H1 (cell line): ENCODE measurements at regions not wholly inside any gene's neighbourhood (a gene's known extent, or its start where the extent isn't known, plus 50 kb on each side); places are given as distances from the start of the nearest gene placed in this dataset.

Experiments used
- CTCF ChIA-PET: fragments of 300-600 bp; sonication (Branson Sonifier 250); formaldehyde crosslinking; loops from one replicate; lab custom pipeline; 2021; ENCODE audit not compliant: partially characterized antibody; lab: Charles Lee
- POLR2A ChIA-PET: fragments of 300-600 bp; sonication (Branson Sonifier 250); formaldehyde crosslinking; loops from one replicate; lab custom pipeline; 2021; ENCODE audit warnings: inconsistent platforms; ENCODE audit not compliant: partially characterized antibody; lab: Charles Lee
- DNase-seq, 2 experiments: peaks; one replicate each; pipeline versions ENCODE4 v3.0.0 to v3.0.0-alpha.2; 2010 to 2022; ENCODE audit warnings: low spot score in 2 of 2, low read depth in 1 of 2, mixed read lengths in 1 of 2
- FAIRE-seq: peaks from 2 replicates; lab custom pipeline; 2011; peaks lifted over from hg19 to GRCh38; lab: Jason Lieb, UNC
- H2AFZ ChIP-seq: 2 replicates; pipeline ENCODE4 v1.8.1; 2012; ENCODE audit warnings: low read length, inconsistent platforms
- H2AK5ac ChIP-seq: 2 replicates; pipeline ENCODE4 v1.6.1; 2013; ENCODE audit warnings: low read depth, low read length
- H2BK120ac ChIP-seq: replicated peaks from 2 replicates; pipeline ENCODE3; 2013; ENCODE audit warnings: low read depth, low read length, inconsistent platforms
- H2BK12ac ChIP-seq: 2 replicates; pipeline ENCODE4 v1.6.1; 2013; ENCODE audit warnings: low read depth, low read length
- H2BK15ac ChIP-seq: 2 replicates; pipeline ENCODE4 v1.6.1; 2013; ENCODE audit warnings: low read length
- H2BK20ac ChIP-seq: 2 replicates; pipeline ENCODE4 v1.6.1; 2013; ENCODE audit warnings: low read length
- H2BK5ac ChIP-seq: 2 replicates; pipeline ENCODE4 v1.6.1; 2013; ENCODE audit warnings: low read depth, low read length
- H3K14ac ChIP-seq: 2 replicates; pipeline ENCODE4 v1.6.1; 2013; ENCODE audit warnings: inconsistent platforms; ENCODE audit not compliant: insufficient read length
- H3K18ac ChIP-seq: 2 replicates; pipeline ENCODE4 v1.6.1; 2013; ENCODE audit warnings: low read length; ENCODE audit errors: extremely low read depth
- H3K23ac ChIP-seq: 2 replicates; pipeline ENCODE4 v1.6.1; 2013; ENCODE audit warnings: inconsistent platforms; ENCODE audit not compliant: insufficient read length
- H3K23me2 ChIP-seq: 2 replicates; pipeline ENCODE4 v1.6.1; 2013; ENCODE audit warnings: low read depth, low read length
- H3K27ac ChIP-seq: 2 replicates; pipeline ENCODE4 v1.6.1; 2011; ENCODE audit warnings: low read depth, low read length, inconsistent platforms
- H3K27me3 ChIP-seq, 4 experiments: replicated peaks in 1 of 4; 1 replicate in 1 of 4; 2 replicates in 3 of 4; pipeline versions ENCODE4 v1.6.1 to v1.8.1; 2011 to 2013; ENCODE audit warnings: low read length in 3 of 4, mild to moderate bottlenecking in 3 of 4, inconsistent platforms in 2 of 4, mixed read lengths in 2 of 4, moderate library complexity in 1 of 4; ENCODE audit not compliant: control insufficient read depth in 3 of 4, insufficient read depth in 3 of 4; ENCODE audit errors: extremely low read depth in 1 of 4
- H3K36me3 ChIP-seq, 4 experiments: 2 replicates each; pipeline versions ENCODE4 v1.6.1 to v1.8.1; 2011 to 2013; ENCODE audit warnings: mild to moderate bottlenecking in 4 of 4, low read length in 3 of 4, moderate library complexity in 2 of 4, control low read depth in 1 of 4, inconsistent platforms in 1 of 4; ENCODE audit not compliant: insufficient read depth in 4 of 4, control insufficient read depth in 2 of 4
- H3K4ac ChIP-seq: replicated peaks from 2 replicates; pipeline ENCODE3; 2013; ENCODE audit warnings: low read length, low read depth, mixed read lengths, inconsistent platforms; ENCODE audit not compliant: insufficient read length
- H3K4me1 ChIP-seq, 4 experiments: replicated peaks in 1 of 4; 1 replicate in 1 of 4; 2 replicates in 3 of 4; pipeline versions ENCODE4 v1.6.1 to v1.8.1; 2011 to 2013; ENCODE audit warnings: low read length in 3 of 4, inconsistent platforms in 2 of 4, mixed read lengths in 1 of 4; ENCODE audit not compliant: insufficient read depth in 4 of 4, control insufficient read depth in 3 of 4
- H3K4me2 ChIP-seq, 2 experiments: 2 replicates each; pipeline versions ENCODE4 v1.6.1 to v1.8.1; 2011 to 2013; ENCODE audit warnings: low read depth in 2 of 2, low read length in 2 of 2, control low read depth in 1 of 2, inconsistent platforms in 1 of 2, mild to moderate bottlenecking in 1 of 2; ENCODE audit not compliant: insufficient read depth in 1 of 2
- H3K4me3 ChIP-seq, 4 experiments: fragments of 200-600, 300-600 bp in 1 of 4; sonication (generic), shearing (Covaris generic), sonication (Bioruptor Twin) in 1 of 4; 2 replicates each; pipeline versions ENCODE4 v1.5.1 to v1.8.1; 2011 to 2016; ENCODE audit warnings: low read length in 4 of 4, low read depth in 3 of 4, control low read depth in 2 of 4, inconsistent platforms in 2 of 4, mild to moderate bottlenecking in 2 of 4, mixed read lengths in 1 of 4, moderate library complexity in 1 of 4; ENCODE audit not compliant: insufficient read depth in 2 of 4; ENCODE audit errors: extremely low read depth in 1 of 4
- H3K56ac ChIP-seq: replicated peaks from 2 replicates; pipeline ENCODE3; 2013; ENCODE audit warnings: low read depth, mild to moderate bottlenecking, mixed read lengths, low read length, inconsistent platforms; ENCODE audit not compliant: insufficient read length
- H3K79me1 ChIP-seq: 2 replicates; pipeline ENCODE4 v1.6.1; 2013; ENCODE audit warnings: low read depth, low read length, control low read depth
- H3K79me2 ChIP-seq, 2 experiments: 2 replicates each; pipeline versions ENCODE4 v1.6.1 to v1.8.1; 2012 to 2013; ENCODE audit warnings: low read length in 2 of 2, mild to moderate bottlenecking in 2 of 2, inconsistent platforms in 1 of 2; ENCODE audit not compliant: insufficient read depth in 2 of 2, control insufficient read depth in 1 of 2
- H3K9ac ChIP-seq, 4 experiments: replicated peaks in 1 of 4; 1 replicate in 1 of 4; 2 replicates in 3 of 4; pipeline versions ENCODE4 v1.6.1 to v1.8.1; 2011 to 2013; ENCODE audit warnings: low read depth in 3 of 4, low read length in 3 of 4, control low read depth in 2 of 4, mild to moderate bottlenecking in 2 of 4, moderate library complexity in 2 of 4, inconsistent platforms in 1 of 4; ENCODE audit errors: extremely low read depth in 1 of 4
- H3K9me3 ChIP-seq, 2 experiments: 2 replicates each; pipeline versions ENCODE4 v1.6.1 to v1.8.1; 2012 to 2013; ENCODE audit warnings: mild to moderate bottlenecking in 2 of 2, moderate library complexity in 2 of 2, control low read depth in 1 of 2, inconsistent platforms in 1 of 2, low read depth in 1 of 2, low read length in 1 of 2, mixed read lengths in 1 of 2; ENCODE audit not compliant: insufficient read depth in 2 of 2
- H4K20me1 ChIP-seq, 2 experiments: replicated peaks in 1 of 2; 2 replicates each; pipeline versions ENCODE3 to v1.8.1; 2011 to 2013; ENCODE audit warnings: inconsistent platforms in 2 of 2, low read length in 2 of 2, mild to moderate bottlenecking in 1 of 2; ENCODE audit not compliant: insufficient read depth in 2 of 2, control insufficient read depth in 1 of 2
- H4K5ac ChIP-seq: 2 replicates; pipeline ENCODE4 v1.6.1; 2013; ENCODE audit warnings: low read length, low read depth, mixed read lengths, inconsistent platforms; ENCODE audit not compliant: insufficient read length
- H4K8ac ChIP-seq: 2 replicates; pipeline ENCODE4 v1.8.0; 2013; ENCODE audit warnings: mild to moderate bottlenecking, moderate library complexity, low read length, inconsistent platforms; ENCODE audit not compliant: insufficient read depth; ENCODE audit errors: extremely low read depth
- H4K91ac ChIP-seq: replicated peaks from 2 replicates; pipeline ENCODE3; 2013; ENCODE audit warnings: low read length, mixed read lengths, inconsistent platforms; ENCODE audit not compliant: insufficient read length
- CBX5 ChIP-seq: fragments of 300-800, 300-1000 bp; sonication (generic); IDR thresholded peaks from 2 replicates; pipeline ENCODE4 v1.7.1; 2016; ENCODE audit warnings: antibody characterized with exemption, low read length, low read depth
- CEBPB ChIP-seq: IDR thresholded peaks from 2 replicates; pipeline ENCODE4 v1.6.1; 2012; ENCODE audit warnings: low read depth, low read length
- CHD2 ChIP-seq: IDR thresholded peaks from 2 replicates; pipeline ENCODE4 v1.6.1; 2012; ENCODE audit warnings: low read length, improper control_type of control experiment
- SIN3A ChIP-seq, 2 experiments: IDR thresholded peaks in 1 of 2; conservative IDR thresholded peaks in 1 of 2; 2 replicates each; pipeline ENCODE4 v1.6.1; 2011 to 2012; ENCODE audit warnings: low read length in 2 of 2, improper control_type of control experiment in 1 of 2, low read depth in 1 of 2, mild to moderate bottlenecking in 1 of 2
- TBP ChIP-seq: IDR thresholded peaks from 2 replicates; pipeline ENCODE4 v1.6.1; 2011; ENCODE audit warnings: low read depth, low read length, improper control_type of control experiment
- WGBS, 2 experiments: shearing (Covaris generic) in 1 of 2; methylation state at CpG; one replicate each; pipeline versions ENCODE4 v1.1.6 to v1.1.7; 2013 to 2015; ENCODE audit warnings: low lambda C conversion rate in 2 of 2, mixed read lengths in 2 of 2, inconsistent platforms in 1 of 2, low coverage in 1 of 2, missing lambda C conversion rate in 1 of 2; ENCODE audit not compliant: insufficient replicate concordance in 2 of 2, insufficient coverage in 1 of 2, insufficient read length in 1 of 2; ENCODE audit errors: extremely low coverage in 1 of 2, missing lambda C conversion rate in 1 of 2; 5-methylcytosine and 5-hydroxymethylcytosine counted together

DNA sequence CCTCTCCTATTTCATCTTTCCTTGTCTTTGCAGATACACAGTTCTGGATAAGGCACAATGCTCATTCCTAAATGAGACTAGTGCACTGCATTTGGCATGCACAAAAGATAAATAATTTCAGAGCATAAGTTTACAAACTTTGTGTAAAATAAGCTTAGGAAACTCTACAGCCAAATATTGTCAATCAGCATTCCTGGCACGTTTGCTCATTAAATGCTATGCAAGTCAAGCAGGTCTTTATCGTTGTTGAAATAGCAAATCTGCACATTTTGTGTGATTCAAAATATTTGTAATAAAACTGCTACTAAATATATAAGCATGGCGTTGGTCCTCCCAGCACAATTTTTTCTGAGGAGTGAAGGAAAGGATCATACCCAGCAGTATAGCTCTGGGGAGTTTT, 322.1 kb upstream of the NOCT start:
- ChIA-PET POLR2A (no interaction called here), CTCF (interaction anchor here (1.1 to 3.4 kb wide), 4 partner anchors 13 to 177 kb away, joined by 3 to 13 read pairs (median 7); no protein-coding TSS in a partner anchor)
- no peak for DNase-seq
- Histone ChIP-seq H3K23me2 (no peaks in the 10 kb centered on the region; the same call in 1 of the 2 replicates), H2BK120ac (no peak overlapping the region), H4K20me1 (no peaks in the 10 kb centered on the region), H4K5ac (no peak overlapping the region), H3K4me2 (no peak overlapping the region), H2BK12ac (no peak overlapping the region), H3K36me3 (no peaks in the 10 kb centered on the region), H2BK20ac (no peak overlapping the region), H4K91ac (no peak overlapping the region), H3K79me1 (no peaks in the 10 kb centered on the region), H3K23ac (no peak overlapping the region), H2AK5ac (no peak overlapping the region), H3K9me3 (no peaks in the 10 kb centered on the region), H3K27me3 (no peaks in the 10 kb centered on the region), H3K27ac (no peak overlapping the region), H3K9ac (no peak overlapping the region), H3K79me2 (no peaks in the 10 kb centered on the region), H3K14ac (no peak overlapping the region), H4K8ac (no peak overlapping the region), H3K56ac (no peak overlapping the region), H3K4me1 (peaks cover 0 to 5% (median 1%) of the 10 kb centered on the region in 4 experiments; a peak in 4 of 7 replicates), H3K18ac (no peak overlapping the region), H3K4me3 (no peak overlapping the region), H2AFZ (no peak overlapping the region), H2BK15ac (no peak overlapping the region), H3K4ac (no peak overlapping the region), H2BK5ac (no peak overlapping the region)
- no peak for FAIRE-seq
- 78% methylated on average over 3 of the region's 3 CpGs; no CpG with 5 or more reads in 1 of the 2 experiments for WGBS, 2 experiments
- no peak for TF ChIP-seq TBP
- TF ChIP-seq SIN3A (conservative IDR thresholded peaks at IDR 0.05 in 1 of 2, IDR thresholded peaks at IDR 0.05 in 1 of 2; ENCODE audit: low read depth in 1 of 2, low read length in 2 of 2) = no peak
- no peak for TF ChIP-seq CEBPB
- no peak for TF ChIP-seq CBX5
- TF ChIP-seq CHD2 = no peak
